Nephron (organoid): ENCODE measurements at regions not wholly inside any gene's neighbourhood (a gene's known extent, or its start where the extent isn't known, plus 50 kb on each side); places are given as distances from the start of the nearest gene placed in this dataset.
A peak's percentile ranks its signal among the peaks of the same experiment; 100 is the strongest.

ENCODE experiments used
- H3K27ac Mint-ChIP-seq, 3 experiments: 2 replicates each; pipeline ENCODE4 v1.8.0; 2020; ENCODE audit warnings: mixed read lengths in 3 of 3, mild to moderate bottlenecking in 2 of 3, moderate library complexity in 1 of 3
- H3K27me3 Mint-ChIP-seq: 2 replicates; pipeline ENCODE4 v1.8.0; 2021; ENCODE audit warnings: low read depth, mild to moderate bottlenecking, moderate library complexity, mixed read lengths
- H3K36me3 Mint-ChIP-seq: 2 replicates; pipeline ENCODE4 v1.8.0; 2020; ENCODE audit warnings: low read depth, mixed read lengths
- H3K4me1 Mint-ChIP-seq: 2 replicates; pipeline ENCODE4 v1.8.0; 2020; ENCODE audit warnings: mixed read lengths
- H3K4me3 Mint-ChIP-seq, 3 experiments: 2 replicates each; pipeline ENCODE4 v1.8.0; 2020; ENCODE audit warnings: mild to moderate bottlenecking in 3 of 3, mixed read lengths in 3 of 3, moderate library complexity in 2 of 3
- H3K9me3 Mint-ChIP-seq: 2 replicates; pipeline ENCODE4 v1.8.0; 2020; ENCODE audit warnings: mixed read lengths
- TF ChIP-seq, protein P1 (sequence below), 3 experiments: fragments of 200-600 bp; sonication (generic); IDR thresholded peaks; one replicate each; pipeline ENCODE4 v1.5.0; 2021; ENCODE audit warnings: antibody characterized with exemption in 3 of 3; ENCODE audit not compliant: unreplicated experiment in 3 of 3

GRCh38 chr3:193873426-193874201, 262.3 kb upstream of the HES1 start:
- TF ChIP-seq, protein P1, sequence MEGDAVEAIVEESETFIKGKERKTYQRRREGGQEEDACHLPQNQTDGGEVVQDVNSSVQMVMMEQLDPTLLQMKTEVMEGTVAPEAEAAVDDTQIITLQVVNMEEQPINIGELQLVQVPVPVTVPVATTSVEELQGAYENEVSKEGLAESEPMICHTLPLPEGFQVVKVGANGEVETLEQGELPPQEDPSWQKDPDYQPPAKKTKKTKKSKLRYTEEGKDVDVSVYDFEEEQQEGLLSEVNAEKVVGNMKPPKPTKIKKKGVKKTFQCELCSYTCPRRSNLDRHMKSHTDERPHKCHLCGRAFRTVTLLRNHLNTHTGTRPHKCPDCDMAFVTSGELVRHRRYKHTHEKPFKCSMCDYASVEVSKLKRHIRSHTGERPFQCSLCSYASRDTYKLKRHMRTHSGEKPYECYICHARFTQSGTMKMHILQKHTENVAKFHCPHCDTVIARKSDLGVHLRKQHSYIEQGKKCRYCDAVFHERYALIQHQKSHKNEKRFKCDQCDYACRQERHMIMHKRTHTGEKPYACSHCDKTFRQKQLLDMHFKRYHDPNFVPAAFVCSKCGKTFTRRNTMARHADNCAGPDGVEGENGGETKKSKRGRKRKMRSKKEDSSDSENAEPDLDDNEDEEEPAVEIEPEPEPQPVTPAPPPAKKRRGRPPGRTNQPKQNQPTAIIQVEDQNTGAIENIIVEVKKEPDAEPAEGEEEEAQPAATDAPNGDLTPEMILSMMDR (IDR thresholded peaks at IDR 0.05; ENCODE audit: unreplicated experiment in 3 of 3), result no peak

DNA sequence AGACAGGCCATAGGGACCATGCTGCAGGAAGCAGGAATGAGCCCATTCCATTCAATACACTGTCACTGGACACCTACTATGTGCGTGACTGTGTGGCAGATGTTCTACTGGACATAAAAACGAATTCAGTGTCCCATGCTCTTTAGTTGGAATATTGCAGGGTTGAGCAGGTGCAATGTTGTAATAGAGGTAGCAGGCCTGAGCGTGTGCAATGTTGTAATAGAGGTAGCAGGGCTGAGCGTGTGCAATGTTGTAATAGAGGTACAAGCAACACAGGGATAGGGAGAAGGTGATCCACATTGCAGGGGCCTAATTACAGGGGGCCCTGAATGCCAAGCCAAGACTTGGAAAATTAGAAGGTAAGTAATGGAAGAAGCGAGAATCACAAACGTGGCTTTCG, 261.4 kb upstream of the HES1 start:
- Mint-ChIP-seq H3K27me3 (peaks cover 44% of the 10 kb centered on the region), H3K27ac (no peak overlapping the region), H3K4me3 (no peak overlapping the region), H3K9me3 (peaks cover 4% of the 10 kb centered on the region), H3K4me1 (peaks cover 34% of the 10 kb centered on the region), H3K36me3 (no peaks in the 10 kb centered on the region)
- TF ChIP-seq, protein P1 (IDR thresholded peaks at IDR 0.05; ENCODE audit: unreplicated experiment in 3 of 3), result no peak

More at GRCh38 chr3:193873426-193874201, 262.3 kb upstream of the HES1 start:
- peaks cover 4% of the 10 kb centered on the region for H3K9me3 Mint-ChIP-seq
- H3K4me3 Mint-ChIP-seq, result no peak overlapping the region
- peaks cover 37% of the 10 kb centered on the region for H3K4me1 Mint-ChIP-seq
- no peak overlapping the region for H3K27ac Mint-ChIP-seq
- H3K27me3 Mint-ChIP-seq, result peaks cover 45% of the 10 kb centered on the region
- no peaks in the 10 kb centered on the region for H3K36me3 Mint-ChIP-seq

DNA sequence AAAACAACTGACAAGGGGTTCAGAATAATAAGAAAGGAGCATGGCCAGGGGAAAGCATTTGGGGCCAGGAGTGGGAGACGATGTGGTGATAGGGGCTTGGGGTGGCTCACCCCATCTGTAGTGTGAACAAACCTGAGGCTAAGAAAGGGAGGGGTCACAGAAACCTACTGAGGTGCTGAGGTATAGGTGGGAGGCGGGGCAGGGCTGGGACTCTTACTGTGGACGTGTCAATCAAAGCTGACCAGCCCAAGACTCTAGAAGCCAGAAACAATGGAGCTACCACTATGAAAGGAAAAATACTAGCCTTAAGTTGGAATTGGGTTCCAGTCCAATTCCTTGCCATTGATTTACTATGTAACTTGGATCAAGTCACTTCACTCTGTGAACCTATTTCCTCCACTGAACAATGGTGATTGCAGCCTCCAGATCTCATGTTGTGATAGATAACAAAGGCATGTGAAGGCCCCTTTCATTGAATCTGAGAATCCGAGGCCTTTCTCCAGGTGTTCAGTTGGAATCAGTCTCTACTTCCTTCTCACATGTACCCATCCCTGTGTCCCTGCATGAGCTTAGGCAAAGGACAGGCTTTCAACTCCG, 260.9 kb upstream of the HES1 start:
- Mint-ChIP-seq H3K36me3 (no peaks in the 10 kb centered on the region), H3K4me3 (no peak overlapping the region), H3K27ac (no peak overlapping the region), H3K9me3 (peaks cover 4% of the 10 kb centered on the region), H3K27me3 (peaks cover 47% of the 10 kb centered on the region), H3K4me1 (peaks cover 38% of the 10 kb centered on the region)
- TF ChIP-seq, protein P1 (IDR thresholded peaks at IDR 0.05; ENCODE audit: unreplicated experiment in 3 of 3), result no peak

DNA sequence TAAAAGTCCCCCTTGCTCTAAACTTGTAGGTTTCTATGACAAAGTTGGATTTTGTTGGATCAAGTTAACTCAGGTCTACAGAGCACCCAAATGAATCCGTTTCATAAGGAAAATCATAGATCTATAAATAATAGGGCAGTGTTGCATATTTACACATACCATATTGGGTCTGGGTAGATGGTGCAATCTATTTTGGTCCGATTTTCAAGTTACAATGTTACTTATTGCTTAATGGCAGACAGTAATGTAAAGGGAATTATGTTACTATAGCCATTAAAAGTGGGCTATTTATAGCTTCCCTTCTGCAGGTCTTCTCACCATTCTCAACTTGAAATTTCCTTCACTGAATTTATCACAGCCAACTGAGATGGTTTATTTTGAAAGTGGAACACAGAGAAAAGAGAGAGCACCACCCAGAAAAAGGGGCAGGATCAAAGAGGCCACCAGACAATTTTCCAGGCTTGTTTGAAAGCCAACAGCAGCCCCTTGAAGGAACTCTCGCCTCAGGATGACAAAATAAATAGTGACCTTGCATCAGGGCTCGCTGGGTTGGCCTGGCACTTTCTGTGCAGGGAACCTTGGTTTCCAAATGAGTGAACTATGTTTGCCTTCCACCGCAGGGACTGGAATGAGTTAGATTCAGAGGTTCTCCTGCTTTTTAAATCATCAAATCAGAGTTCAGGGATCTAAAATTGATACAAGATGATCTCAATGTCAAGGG, 260.2 kb upstream of the HES1 start:
- H3K4me1 Mint-ChIP-seq, result peaks cover 34% of the 10 kb centered on the region
- H3K27ac Mint-ChIP-seq, result peak overlapping the region in 1 of 3 experiments; percentile 40
- H3K36me3 Mint-ChIP-seq, result no peaks in the 10 kb centered on the region
- no peak overlapping the region for H3K4me3 Mint-ChIP-seq
- H3K27me3 Mint-ChIP-seq, result peaks cover 42% of the 10 kb centered on the region
- TF ChIP-seq, protein P1 (IDR thresholded peaks at IDR 0.05; ENCODE audit: unreplicated experiment in 3 of 3), result no peak
- H3K9me3 Mint-ChIP-seq, result peaks cover 4% of the 10 kb centered on the region

DNA sequence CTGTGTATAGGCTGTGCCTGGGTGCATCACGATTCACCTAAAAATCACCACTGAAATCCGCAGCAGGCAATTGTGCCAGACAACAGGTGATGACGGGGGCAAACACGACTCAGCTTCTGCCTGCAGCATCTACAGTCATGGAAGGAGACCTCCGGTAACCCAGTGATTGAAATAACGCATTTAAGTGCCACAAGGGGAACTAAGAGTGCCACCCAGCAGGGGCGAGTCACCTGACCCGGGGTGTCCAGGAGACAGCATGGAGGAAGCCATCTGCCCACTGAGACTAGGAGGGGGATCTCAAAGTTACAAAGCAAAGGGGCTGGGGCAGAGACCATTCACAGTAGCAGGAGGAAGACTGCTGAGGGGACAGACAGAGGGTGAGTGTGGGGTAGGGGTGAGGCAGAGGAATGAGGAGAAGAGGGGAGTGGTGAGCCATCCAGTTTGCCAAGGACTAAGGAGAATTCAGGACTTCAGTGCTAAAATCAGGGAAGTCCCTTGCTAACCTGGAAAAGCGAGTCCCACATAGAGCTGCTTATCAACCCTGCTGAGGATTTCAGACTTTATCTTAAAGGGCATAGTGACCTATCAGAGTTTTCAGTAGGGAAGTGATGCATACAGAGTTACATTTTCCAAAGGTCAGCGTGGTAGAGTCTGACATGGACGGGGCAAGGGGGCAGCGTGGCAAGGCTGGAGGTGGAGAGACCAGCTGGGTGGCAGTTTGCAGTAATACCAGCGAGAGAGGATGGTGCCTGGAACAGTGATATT, 256.7 kb upstream of the HES1 start:
- H3K9me3 Mint-ChIP-seq, result peaks cover 4% of the 10 kb centered on the region
- peaks cover 25% of the 10 kb centered on the region for H3K4me1 Mint-ChIP-seq
- H3K27me3 Mint-ChIP-seq, result peaks cover 46% of the 10 kb centered on the region
- TF ChIP-seq, protein P1 (IDR thresholded peaks at IDR 0.05; ENCODE audit: unreplicated experiment in 3 of 3), result no peak
- no peak overlapping the region for H3K4me3 Mint-ChIP-seq
- no peaks in the 10 kb centered on the region for H3K36me3 Mint-ChIP-seq
- H3K27ac Mint-ChIP-seq, result peak overlapping the region in 1 of 3 experiments; percentile 8
